OCI-LY3 (cell line): ENCODE measurements at regions not wholly inside any gene's neighbourhood (a gene's known extent, or its start where the extent isn't known, plus 50 kb on each side); places are given as distances from the start of the nearest gene placed in this dataset.

Experiments
- EZH2phosphoT487 ChIP-seq: fragments of 200-600 bp; shearing (Covaris generic); IDR thresholded peaks from 2 replicates; pipeline ENCODE4 v1.6.1; 2018; ENCODE audit warnings: antibody characterized with exemption, mixed run types, low read depth
- TF ChIP-seq, protein P1 (sequence below): fragments of 200-600, 300-600 bp; sonication (generic); IDR thresholded peaks from 2 replicates; pipeline ENCODE4 v1.5.1; 2014; ENCODE audit warnings: antibody characterized with exemption, low read length, low read depth

DNA sequence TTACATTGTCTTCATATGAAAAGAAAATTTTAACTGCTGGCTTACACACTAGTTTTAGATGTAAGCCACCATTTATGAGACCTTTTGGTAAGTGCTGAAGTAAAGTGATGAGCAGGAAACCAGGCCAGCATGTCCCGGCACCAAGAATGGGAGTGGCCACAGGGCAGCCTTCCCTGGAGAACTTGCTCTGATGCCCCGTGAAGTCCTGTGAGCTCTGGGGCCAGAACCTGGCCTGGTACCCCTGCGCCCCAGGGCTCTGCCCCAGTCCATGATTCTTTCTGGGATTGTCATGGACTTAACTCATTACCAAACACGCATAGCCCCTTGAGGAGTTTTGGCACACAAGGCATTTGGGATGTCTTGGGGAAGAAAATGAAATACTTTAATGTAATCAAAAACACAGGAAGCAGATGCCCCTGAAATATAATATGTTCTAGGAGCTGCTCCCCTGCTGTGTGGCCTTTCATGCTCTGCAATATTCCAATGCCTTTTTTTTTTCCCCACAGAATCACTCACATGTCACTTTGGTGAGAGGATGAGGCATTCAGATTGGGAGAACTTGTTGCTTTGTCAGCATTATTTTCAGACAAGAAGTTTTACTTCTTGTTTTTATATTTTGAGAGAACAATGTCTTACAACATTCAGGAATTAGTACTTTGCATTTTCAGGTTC, 53.1 kb upstream of the CXCL12 start:
- TF ChIP-seq, protein P1, sequence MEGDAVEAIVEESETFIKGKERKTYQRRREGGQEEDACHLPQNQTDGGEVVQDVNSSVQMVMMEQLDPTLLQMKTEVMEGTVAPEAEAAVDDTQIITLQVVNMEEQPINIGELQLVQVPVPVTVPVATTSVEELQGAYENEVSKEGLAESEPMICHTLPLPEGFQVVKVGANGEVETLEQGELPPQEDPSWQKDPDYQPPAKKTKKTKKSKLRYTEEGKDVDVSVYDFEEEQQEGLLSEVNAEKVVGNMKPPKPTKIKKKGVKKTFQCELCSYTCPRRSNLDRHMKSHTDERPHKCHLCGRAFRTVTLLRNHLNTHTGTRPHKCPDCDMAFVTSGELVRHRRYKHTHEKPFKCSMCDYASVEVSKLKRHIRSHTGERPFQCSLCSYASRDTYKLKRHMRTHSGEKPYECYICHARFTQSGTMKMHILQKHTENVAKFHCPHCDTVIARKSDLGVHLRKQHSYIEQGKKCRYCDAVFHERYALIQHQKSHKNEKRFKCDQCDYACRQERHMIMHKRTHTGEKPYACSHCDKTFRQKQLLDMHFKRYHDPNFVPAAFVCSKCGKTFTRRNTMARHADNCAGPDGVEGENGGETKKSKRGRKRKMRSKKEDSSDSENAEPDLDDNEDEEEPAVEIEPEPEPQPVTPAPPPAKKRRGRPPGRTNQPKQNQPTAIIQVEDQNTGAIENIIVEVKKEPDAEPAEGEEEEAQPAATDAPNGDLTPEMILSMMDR: no peak
- no peak for TF ChIP-seq EZH2phosphoT487
